Colonic mucosa (tissue), 4 donors: ENCODE measurements at regions not wholly inside any gene's neighbourhood (a gene's known extent, or its start where the extent isn't known, plus 50 kb on each side); places are given as distances from the start of the nearest gene placed in this dataset.
"Not testable (repeated sequence)": the region's sequence is repeated elsewhere in the genome, so short reads cannot be mapped to it uniquely, and the experiment has no call there.

Experiments used
- DNase-seq: peaks from one replicate; pipeline ENCODE4 v3.0.0-alpha.2; 2020
- H3K27ac ChIP-seq: fragments of 200-600 bp; one replicate; pipeline ENCODE4 v1.8.0; 2021
- H3K27me3 ChIP-seq: fragments of 200-600 bp; one replicate; pipeline ENCODE4 v1.8.0; 2021
- H3K36me3 ChIP-seq: fragments of 200-600 bp; one replicate; pipeline ENCODE4 v1.8.0; 2021
- H3K4me1 ChIP-seq: fragments of 200-600 bp; one replicate; pipeline ENCODE4 v1.8.0; 2021; ENCODE audit warnings: mild to moderate bottlenecking
- H3K4me3 ChIP-seq: fragments of 200-600 bp; one replicate; pipeline ENCODE4 v1.8.0; 2021
- H3K9ac ChIP-seq, 2 donors: one replicate each; pipeline ENCODE4 v1.7.0; 2013; ENCODE audit warnings: control low read depth in 2 of 2, low read depth in 2 of 2, low read length in 2 of 2
- H3K9me3 ChIP-seq: fragments of 200-600 bp; one replicate; pipeline ENCODE4 v1.8.0; 2021
- CTCF ChIP-seq: fragments of 200-600 bp; IDR thresholded peaks from one replicate; pipeline ENCODE4 v1.8.0; 2022; ENCODE audit warnings: antibody characterized with exemption, mild to moderate bottlenecking
- intact Hi-C: fragments of 100-400 bp; cut with DNase I; formaldehyde crosslinking; loops from one replicate; pipeline ENCODE4 v1.14.1; 2022
- donor health status: healthy.
- donor health status: DM: no; HTN: no; CAD: no.
- donor health status: DM: no; HTN: no; CAD: no.

DNA sequence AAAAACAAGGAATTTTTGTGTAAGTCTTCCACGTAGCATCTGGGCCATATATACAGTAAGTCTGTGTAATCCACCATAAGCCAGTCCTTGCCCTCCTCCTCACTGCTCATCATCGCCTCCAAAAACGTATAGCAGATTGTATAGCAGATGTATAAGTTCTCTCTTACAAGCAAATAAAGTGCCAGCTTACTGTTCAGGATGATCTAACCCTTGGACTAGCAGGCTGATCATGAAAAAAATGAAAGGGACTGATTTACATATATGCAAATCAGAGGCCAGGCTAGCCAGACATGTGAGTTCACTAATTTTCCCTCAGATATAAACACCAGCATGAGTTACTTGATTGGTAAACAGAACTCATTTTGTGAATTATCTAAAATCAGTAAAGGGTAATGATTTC, 171.5 kb downstream of the LY86 start:
- no peak for TF ChIP-seq CTCF
- intact Hi-C loops = no loop called here
- H3K9ac ChIP-seq = no peak overlapping the region
- H3K4me3 ChIP-seq = no peak overlapping the region
- no peaks in the 10 kb centered on the region for H3K36me3 ChIP-seq
- peaks cover 6% of the 10 kb centered on the region for H3K4me1 ChIP-seq
- no peaks in the 10 kb centered on the region for H3K9me3 ChIP-seq
- no peak overlapping the region for H3K27ac ChIP-seq
- DNase-seq = no peak
- no peaks in the 10 kb centered on the region for H3K27me3 ChIP-seq

GRCh38 chr6:6762566-6762965, 174.0 kb downstream of the LY86 start:
- DNase-seq, H3K9ac ChIP-seq, H3K36me3 ChIP-seq, H3K4me3 ChIP-seq, H3K4me1 ChIP-seq, intact Hi-C loops, H3K27ac ChIP-seq, H3K9me3 ChIP-seq, H3K27me3 ChIP-seq: not testable (repeated sequence)

- no peak for TF ChIP-seq CTCF
- Histone ChIP-seq H3K4me3 (no peak overlapping the region), H3K9ac (no peak overlapping the region), H3K4me1 (no peaks in the 10 kb centered on the region), H3K36me3 (no peaks in the 10 kb centered on the region), H3K9me3 (no peaks in the 10 kb centered on the region), H3K27me3 (no peaks in the 10 kb centered on the region), H3K27ac (no peak overlapping the region)
- DNase-seq = no peak
- intact Hi-C loops = no loop called here
These were observed 176.4 kb downstream of the LY86 start for GRCh38 chr6:6764764-6765434.

DNA sequence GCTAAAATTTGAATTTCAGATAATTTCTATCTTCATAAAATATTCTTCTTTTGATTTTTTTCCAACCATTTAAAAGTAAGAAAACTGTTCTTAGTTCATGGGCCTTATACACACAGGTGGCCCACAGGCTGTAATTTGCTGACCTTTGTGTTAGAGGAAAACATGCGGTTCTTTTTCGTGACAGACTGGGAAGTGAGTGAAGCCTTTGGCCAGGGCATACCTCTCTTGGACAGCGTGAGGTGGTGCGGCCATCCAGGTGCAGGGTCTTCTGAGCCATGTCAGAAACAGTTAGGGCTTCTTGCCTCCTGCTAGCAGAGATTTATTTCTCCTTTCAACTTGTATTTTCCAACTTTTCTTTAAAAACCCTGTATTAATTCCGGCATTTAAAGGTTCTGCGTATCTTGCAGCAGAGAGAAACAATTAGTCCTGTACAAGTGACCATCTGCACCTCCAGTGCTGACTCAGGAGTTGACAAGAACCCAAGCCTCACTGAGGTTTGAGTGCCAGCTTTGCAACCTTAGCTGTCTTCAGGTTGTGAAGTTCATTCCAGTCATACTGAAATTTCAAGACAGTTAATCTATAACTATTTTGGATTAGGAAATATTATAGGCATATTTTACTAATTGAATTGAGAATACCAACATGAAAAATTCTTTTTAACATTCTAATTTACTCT, 177.8 kb downstream of the LY86 start:
- no peak for TF ChIP-seq CTCF
- Histone ChIP-seq H3K27ac (no peak overlapping the region), H3K9ac (no peak overlapping the region), H3K9me3 (no peaks in the 10 kb centered on the region), H3K36me3 (no peaks in the 10 kb centered on the region), H3K4me1 (no peaks in the 10 kb centered on the region), H3K4me3 (no peak overlapping the region), H3K27me3 (no peaks in the 10 kb centered on the region)
- intact Hi-C loops = no loop called here
- no peak for DNase-seq

DNA sequence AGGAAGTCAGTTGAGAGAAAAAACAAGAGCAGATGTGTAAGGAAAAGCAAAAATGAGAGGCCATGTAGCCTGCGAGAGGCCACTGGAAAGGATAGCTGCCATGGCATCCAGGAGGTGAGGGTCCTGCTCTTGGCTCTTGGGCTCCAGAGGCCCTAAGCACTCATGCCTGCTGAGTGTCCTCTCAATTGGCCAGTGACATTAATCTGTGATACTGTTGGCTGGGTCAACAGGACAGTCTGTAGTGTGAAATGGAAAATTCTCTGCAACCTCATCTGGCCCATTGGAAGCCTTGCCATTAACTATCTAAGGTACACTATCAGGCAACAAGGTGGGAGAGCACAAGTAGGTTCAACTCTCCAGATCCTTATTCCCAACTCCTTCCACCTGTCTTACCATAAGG, 180.9 kb downstream of the LY86 start:
- no peak for DNase-seq
- no peak overlapping the region for H3K4me3 ChIP-seq
- no peaks in the 10 kb centered on the region for H3K27me3 ChIP-seq
- H3K36me3 ChIP-seq = no peaks in the 10 kb centered on the region
- intact Hi-C loops = no loop called here
- H3K27ac ChIP-seq = no peak overlapping the region
- no peaks in the 10 kb centered on the region for H3K4me1 ChIP-seq
- TF ChIP-seq CTCF = no peak
- H3K9ac ChIP-seq = no peak overlapping the region
- H3K9me3 ChIP-seq = no peaks in the 10 kb centered on the region

DNA sequence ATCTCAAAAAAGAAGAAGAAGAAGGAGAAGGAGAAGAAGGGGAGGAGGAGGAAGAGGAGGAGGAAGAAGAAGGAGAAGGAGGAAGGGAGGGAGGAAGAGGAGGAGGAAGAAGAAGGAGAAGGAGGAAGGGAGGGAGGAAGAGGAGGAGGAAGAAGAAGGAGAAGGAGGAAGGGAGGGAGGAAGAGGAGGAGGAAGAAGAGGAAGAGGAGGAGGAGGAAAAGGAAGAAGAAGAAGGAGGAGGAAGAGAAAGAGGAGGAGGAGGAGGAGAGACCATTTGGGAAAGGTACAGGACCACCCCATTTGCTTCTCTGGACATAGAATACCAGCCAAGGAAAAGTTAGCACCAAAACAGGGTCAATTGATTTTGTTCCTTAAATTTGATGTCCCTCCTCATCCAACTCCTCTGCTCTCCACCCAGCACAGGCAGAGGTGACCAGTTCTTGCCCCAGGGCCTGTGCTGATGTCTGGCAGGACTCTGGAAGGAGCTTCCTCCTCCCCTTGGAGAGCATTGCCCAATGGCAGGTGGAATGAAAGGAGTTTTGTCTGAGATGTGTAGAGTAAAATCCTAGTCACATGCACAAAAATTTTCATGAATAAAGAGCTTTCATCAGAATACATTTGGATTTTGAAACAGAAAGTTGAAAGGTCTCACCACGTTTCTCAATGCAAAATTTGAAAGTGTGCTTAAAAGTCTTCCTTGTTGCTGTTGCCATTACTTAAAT, 182.9 kb downstream of the LY86 start:
- intact Hi-C loops = no loop called here
- Histone ChIP-seq H3K27me3 (no peaks in the 10 kb centered on the region), H3K36me3 (no peaks in the 10 kb centered on the region), H3K9ac (no peak overlapping the region), H3K27ac (no peak overlapping the region), H3K4me1 (no peaks in the 10 kb centered on the region), H3K9me3 (no peaks in the 10 kb centered on the region), H3K4me3 (no peak overlapping the region)
- DNase-seq = no peak
- TF ChIP-seq CTCF = no peak
